ENCODE measurements at regions not wholly inside any gene's neighbourhood (a gene's known extent, or its start where the extent isn't known, plus 50 kb on each side); places are given as distances from the start of the nearest gene placed in this dataset.

DNA sequence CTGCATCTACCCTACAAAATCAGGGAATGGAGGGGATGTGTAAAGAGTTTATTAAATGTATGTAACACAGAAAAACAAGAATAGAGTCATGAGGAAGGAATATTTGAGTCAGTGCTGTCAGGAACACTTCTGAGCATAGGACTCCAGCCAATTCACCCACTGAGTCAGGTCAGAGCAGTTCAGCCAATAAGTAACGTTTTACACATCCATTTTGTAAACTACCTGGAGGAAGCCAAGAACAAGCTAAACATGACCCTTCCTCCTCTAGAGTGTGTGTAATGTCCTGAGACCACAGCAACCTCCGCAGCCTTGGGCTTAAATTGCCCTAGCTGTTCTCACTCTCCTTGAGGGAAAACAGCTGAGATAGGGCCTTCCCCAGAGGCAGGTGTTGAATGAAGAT, 691.5 kb upstream of the LRRN3 start:
- TF ChIP-seq POLR2A (IDR thresholded peaks at IDR 0.05) = no peak
- TF ChIP-seq, protein P1, sequence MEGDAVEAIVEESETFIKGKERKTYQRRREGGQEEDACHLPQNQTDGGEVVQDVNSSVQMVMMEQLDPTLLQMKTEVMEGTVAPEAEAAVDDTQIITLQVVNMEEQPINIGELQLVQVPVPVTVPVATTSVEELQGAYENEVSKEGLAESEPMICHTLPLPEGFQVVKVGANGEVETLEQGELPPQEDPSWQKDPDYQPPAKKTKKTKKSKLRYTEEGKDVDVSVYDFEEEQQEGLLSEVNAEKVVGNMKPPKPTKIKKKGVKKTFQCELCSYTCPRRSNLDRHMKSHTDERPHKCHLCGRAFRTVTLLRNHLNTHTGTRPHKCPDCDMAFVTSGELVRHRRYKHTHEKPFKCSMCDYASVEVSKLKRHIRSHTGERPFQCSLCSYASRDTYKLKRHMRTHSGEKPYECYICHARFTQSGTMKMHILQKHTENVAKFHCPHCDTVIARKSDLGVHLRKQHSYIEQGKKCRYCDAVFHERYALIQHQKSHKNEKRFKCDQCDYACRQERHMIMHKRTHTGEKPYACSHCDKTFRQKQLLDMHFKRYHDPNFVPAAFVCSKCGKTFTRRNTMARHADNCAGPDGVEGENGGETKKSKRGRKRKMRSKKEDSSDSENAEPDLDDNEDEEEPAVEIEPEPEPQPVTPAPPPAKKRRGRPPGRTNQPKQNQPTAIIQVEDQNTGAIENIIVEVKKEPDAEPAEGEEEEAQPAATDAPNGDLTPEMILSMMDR (IDR thresholded peaks at IDR 0.05) = no peak
